NCI-H82 treated with DMSO at 0.1 percent for 48 hours (cell line): ENCODE measurements at regions not wholly inside any gene's neighbourhood (a gene's known extent, or its start where the extent isn't known, plus 50 kb on each side); places are given as distances from the start of the nearest gene placed in this dataset.

Experiments
- DNase-seq: peaks from one replicate; lab custom pipeline; 2025; ENCODE audit not compliant: unreplicated experiment; lab: John Stamatoyannopoulos, UW

DNA sequence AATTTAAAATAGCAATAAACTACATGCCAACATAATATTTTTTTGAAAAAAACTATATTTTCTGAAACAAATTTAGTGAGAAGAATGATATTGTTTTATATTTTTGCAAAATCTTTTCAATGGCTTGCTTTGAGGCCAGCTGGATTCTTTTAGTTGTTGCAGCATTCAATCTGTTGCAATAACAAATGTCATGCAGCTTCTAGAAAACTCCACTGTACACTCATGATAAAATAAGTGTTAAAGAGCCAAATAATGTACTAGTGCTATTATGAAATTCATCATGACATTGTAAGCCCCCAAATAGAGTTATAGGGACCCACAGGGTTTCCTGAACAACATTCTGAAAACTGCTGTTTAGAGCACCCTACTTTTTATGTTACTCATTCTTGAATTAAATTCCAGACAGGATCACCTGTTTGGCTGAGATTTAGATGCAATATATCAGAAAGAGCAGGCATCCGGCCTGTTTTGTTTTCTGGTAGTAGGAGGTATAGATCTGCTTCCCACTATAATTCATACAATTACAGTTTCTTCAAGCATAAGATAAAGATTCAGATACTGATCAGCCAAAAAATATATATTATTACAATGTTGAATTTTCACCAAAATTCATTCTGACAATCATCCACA is 703.0 kb upstream of the ZNF385D start:
- DNase-seq, result no peak

- no peak for DNase-seq
Measured at GRCh38 chr3:22469995-22470394, 719.0 kb upstream of the ZNF385D start.

GRCh38 chr3:22471557-22471956 is 720.5 kb upstream of the ZNF385D start:
- DNase-seq, result no peak

GRCh38 chr3:22474706-22475445 is 723.9 kb upstream of the ZNF385D start:
- DNase-seq, result no peak

GRCh38 chr3:22475665-22476240 is 724.7 kb upstream of the ZNF385D start:
- no peak for DNase-seq

- no peak for DNase-seq
Measured at GRCh38 chr3:22476976-22477375, 726.0 kb upstream of the ZNF385D start.

GRCh38 chr3:22485954-22486353 is 717.2 kb upstream of the UBE2E2 start:
- no peak for DNase-seq

- no peak for DNase-seq
Measured at GRCh38 chr3:22490747-22491146, 712.4 kb upstream of the UBE2E2 start.

GRCh38 chr3:22491344-22491743 is 711.8 kb upstream of the UBE2E2 start:
- no peak for DNase-seq

GRCh38 chr3:22492342-22492741 is 710.8 kb upstream of the UBE2E2 start:
- DNase-seq, result no peak

GRCh38 chr3:22495241-22495640 is 707.9 kb upstream of the UBE2E2 start:
- no peak for DNase-seq

DNA sequence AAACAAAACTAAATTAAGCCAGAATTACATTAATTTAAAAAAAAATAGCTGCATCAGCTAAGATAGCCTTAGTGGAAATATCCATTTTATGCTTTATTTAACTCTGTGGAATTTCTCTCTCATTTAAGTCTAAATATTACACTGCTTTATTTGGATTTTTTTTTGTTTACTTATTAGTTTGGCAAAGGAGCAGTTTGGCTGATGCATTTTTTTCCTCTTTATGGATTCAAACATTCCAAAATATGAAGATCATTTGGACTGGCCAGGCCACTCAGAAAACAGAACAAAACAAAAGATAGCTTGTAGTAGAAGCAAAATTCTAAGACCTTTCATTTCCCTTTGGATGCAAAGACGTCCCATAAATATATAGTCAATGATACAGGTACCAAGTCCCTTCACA is 707.3 kb upstream of the UBE2E2 start:
- DNase-seq, result no peak

DNA sequence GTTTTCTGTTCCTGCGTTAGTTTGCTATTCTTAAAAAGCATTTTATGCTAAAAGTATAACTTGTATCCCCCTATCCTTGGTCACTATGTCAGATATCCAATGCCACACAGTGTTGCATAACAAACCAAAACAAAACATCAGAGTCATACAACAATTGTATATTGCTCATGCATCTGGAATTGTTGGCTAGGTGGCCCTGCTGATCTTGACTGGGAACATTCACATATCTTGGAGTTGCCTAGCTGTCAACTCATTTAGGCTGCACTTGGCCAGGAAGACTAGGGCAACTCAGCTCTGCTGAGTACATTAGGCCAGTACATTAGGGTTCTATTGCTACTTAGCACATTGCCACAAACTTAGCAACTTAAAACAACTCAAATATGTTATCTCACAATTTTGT is 706.5 kb upstream of the UBE2E2 start:
- no peak for DNase-seq

DNA sequence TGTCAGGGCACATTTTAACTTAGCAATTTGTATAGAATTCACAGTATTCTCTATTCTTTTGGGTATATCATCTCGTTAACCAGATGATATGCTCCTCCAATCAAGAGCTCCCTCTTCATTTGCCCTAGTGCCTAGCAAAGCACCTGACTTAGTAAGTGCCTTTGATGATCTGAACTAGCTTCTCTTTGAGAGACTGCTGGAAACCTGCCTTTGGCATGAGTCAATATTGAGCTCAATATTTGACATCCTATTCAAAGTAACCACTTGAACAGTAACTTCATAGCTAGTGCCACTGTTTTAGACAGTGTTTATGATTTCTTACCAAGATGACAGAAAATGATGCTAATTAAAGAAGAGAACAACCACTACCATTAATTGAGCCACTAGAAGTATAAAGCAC is 696.3 kb upstream of the UBE2E2 start:
- no peak for DNase-seq

DNA sequence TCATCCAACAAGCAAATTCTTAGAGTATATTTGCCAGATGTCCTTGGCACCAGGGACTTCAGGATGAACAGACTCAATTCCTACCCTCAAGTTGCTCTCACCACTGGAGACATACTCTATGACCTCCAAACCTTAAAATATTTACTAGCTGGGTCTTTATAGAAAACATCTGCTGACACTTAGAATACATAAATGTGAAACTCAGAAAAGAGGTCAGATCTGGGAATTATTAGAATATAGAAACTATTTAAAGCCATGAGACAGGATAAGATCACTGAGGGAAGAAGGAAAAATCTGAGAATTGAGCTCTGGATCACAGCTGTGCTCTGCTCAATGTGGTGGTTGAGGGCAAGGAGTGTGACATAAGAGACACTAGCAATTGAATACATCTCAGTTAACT is 695.4 kb upstream of the UBE2E2 start:
- no peak for DNase-seq

- DNase-seq, result no peak
Measured at GRCh38 chr3:22523925-22524324, 679.2 kb upstream of the UBE2E2 start.

DNA sequence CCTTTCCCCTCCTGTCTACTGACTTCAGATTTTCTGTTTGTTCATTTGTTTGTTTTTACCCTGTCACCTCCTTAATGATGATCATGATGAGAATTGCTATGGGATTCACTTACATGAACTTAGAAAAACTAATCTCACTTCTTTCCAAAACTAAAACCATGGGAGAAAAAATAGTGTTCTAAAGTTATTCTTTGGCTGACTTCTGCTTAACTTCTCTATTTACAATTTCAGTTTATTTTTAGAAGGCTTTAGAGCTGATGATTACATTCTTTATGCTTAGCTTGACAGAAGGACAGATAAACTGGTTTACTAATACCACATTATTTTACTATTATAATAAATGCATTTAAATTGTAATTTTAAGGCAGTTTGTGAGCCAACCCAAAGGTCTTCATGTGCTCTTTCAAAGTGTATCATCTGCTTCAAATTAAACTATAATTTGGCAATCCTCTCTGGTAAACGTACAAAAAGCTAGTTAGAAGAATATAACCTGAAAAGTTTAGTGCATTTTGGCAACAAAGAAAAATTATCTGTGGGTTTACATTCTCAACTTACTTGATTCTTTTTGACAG is 676.8 kb upstream of the UBE2E2 start:
- no peak for DNase-seq

DNA sequence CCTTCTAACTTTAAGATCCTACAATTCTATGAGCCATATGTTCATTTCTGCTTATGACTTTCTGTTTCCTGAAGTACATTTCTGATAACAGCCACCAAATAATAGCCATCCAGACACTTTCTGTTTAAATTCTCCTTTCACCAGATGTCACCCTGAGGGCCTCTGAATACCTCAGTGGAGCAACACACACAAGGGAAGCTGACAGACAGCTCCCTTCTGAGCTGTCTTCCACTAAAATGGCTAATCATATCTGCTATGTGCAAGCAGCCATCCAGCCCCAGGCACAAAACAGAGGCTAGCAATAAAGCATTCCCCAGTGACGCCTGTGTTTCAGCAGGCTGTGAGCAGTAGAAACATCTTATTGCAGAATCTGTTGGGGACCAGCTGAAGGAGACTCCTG is 666.6 kb upstream of the UBE2E2 start:
- no peak for DNase-seq

DNA sequence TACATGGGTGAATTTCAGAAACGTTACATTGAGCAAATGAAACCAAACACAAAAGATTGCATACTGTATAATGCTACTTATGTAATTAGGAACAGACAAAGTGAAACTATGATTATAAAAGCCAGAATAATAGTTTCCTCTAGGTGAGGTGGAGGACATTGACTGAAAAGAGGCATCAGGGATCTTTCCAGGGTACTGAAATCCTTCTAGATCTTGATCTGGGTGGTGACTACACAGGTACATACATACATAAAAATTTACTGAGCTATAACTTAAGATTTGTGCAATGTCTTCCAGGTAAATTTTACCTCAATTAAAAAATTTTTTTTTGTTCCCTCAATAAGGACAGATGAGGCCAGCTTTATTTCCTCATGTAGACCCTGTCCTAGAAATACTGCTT is 665.6 kb upstream of the UBE2E2 start:
- DNase-seq, result no peak

DNA sequence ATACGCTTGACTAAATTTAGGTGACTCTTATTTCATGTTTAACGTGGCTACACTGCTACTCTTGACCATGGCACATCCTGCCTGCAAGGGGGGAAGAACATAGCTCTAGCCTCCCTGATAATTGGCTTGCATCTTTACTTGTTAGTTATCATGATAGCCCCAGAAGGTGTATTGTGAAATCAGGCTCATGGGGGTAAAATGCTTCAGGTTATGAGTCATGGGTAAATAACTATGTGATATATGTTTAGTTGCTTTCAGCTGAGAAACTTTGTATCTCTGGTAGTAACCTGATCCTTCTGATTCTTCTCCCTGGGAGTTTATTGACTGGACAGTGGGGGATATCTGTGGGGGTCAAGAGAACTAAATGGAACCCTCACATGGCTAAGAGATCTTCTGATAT is 660.8 kb upstream of the UBE2E2 start:
- no peak for DNase-seq

GRCh38 chr3:22555753-22556435 is 647.2 kb upstream of the UBE2E2 start:
- DNase-seq, result no peak

DNA sequence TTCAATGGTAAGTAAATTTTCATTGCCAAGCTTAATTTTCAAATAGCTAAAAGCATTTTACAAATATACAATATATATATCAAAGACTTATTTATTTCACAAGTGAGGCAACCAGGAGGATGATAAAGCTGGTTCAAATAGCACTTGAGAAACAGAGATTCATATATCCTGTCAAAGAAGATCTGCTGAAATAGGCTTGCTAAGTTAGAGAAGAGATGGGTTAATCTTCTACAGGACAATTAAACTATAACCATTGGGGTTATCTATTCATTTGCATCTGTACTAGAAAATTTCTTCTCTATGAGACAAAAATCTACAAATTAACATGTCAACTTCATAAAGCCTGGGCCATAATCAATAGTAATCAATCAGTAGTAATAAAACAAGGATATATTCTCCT is 637.7 kb upstream of the UBE2E2 start:
- no peak for DNase-seq
